K562 (cell line): ENCODE measurements at regions not wholly inside any gene's neighbourhood (a gene's known extent, or its start where the extent isn't known, plus 50 kb on each side); places are given as distances from the start of the nearest gene placed in this dataset.

ENCODE experiments used
- ATAC-seq: fragments of 200-7000 bp; cut with Tn5 transposase; 3 replicates; pipeline ENCODE4 v1.9.1; 2020; ENCODE audit warnings: moderate library complexity
- BruUV-seq: library from RNA; stranded (reverse); fragments of 400-500 nt; replicated peaks from 2 replicates; lab custom pipeline; 2021; lab: Mats Ljungman, UMichigan
- CTCF ChIA-PET: fragments of 300-600 bp; formaldehyde crosslinking; extraction: SDS; loops from one replicate; lab custom pipeline; 2021; ENCODE audit warnings: low intra/inter-chr PET ratio; lab: Yijun Ruan, JAX
- POLR2A ChIA-PET: fragments of 300-600, 350-650 bp; sonication (Branson Sonifier 250); formaldehyde crosslinking; extraction: SDS; loops from one replicate; lab custom pipeline; 2021; ENCODE audit warnings: antibody characterized with exemption, inconsistent platforms; lab: Yijun Ruan, JAX
- DNase-seq, 4 experiments: peaks; one replicate each; pipeline versions ENCODE4 v3.0.0 to v3.0.0-alpha.2; 2011 to 2018; ENCODE audit warnings: low spot score in 3 of 4, mixed read lengths in 3 of 4; ENCODE audit errors: extremely low read depth in 1 of 4
- FAIRE-seq: peaks from 2 replicates; lab custom pipeline; 2011; peaks lifted over from hg19 to GRCh38; lab: Jason Lieb, UNC
- H2AFZ ChIP-seq: 2 replicates; pipeline ENCODE4 v1.6.0; 2011; ENCODE audit warnings: low read depth, low read length, control low read depth, inconsistent platforms
- H3K27ac ChIP-seq: fragments of 200-600 bp; 3 replicates; pipeline ENCODE4 v1.8.0; 2011; ENCODE audit warnings: low read depth, mild to moderate bottlenecking, control low read depth, inconsistent platforms, low read length, moderate library complexity, mixed read lengths; ENCODE audit errors: extremely low read depth
- H3K27me3 ChIP-seq, 2 experiments: fragments of 300-600 bp in 1 of 2; 2 replicates in 1 of 2; 3 replicates in 1 of 2; pipeline versions ENCODE4 v1.6.0 to v1.8.0; 2011; ENCODE audit warnings: inconsistent platforms in 2 of 2, low read length in 2 of 2, mild to moderate bottlenecking in 1 of 2, mixed read lengths in 1 of 2, moderate library complexity in 1 of 2; ENCODE audit not compliant: control insufficient read depth in 2 of 2, insufficient read depth in 2 of 2
- H3K36me3 ChIP-seq: fragments of 300-600 bp; 3 replicates; pipeline ENCODE4 v1.8.0; 2011; ENCODE audit warnings: mild to moderate bottlenecking, low read length, inconsistent platforms; ENCODE audit not compliant: control insufficient read depth, insufficient read depth
- H3K4me1 ChIP-seq, 2 experiments: fragments of 200-600 bp in 1 of 2; replicated peaks in 1 of 2; 2 replicates in 1 of 2; 3 replicates in 1 of 2; pipeline versions ENCODE4 v1.5.1 to v1.8.0; 2011; ENCODE audit warnings: inconsistent platforms in 2 of 2, low read length in 2 of 2, mild to moderate bottlenecking in 1 of 2, mixed read lengths in 1 of 2, moderate library complexity in 1 of 2; ENCODE audit not compliant: control insufficient read depth in 2 of 2, insufficient read depth in 2 of 2
- H3K4me2 ChIP-seq: 2 replicates; pipeline ENCODE4 v1.6.1; 2011; ENCODE audit warnings: low read length, control low read depth, inconsistent platforms, mixed read lengths; ENCODE audit not compliant: insufficient read depth
- H3K4me3 ChIP-seq: fragments of 200-600 bp; sonication (generic), shearing (Covaris generic); 2 replicates; pipeline ENCODE4 v1.5.1; 2016; ENCODE audit warnings: control low read depth, inconsistent platforms
- H3K79me2 ChIP-seq: fragments of 200-600 bp; 3 replicates; pipeline ENCODE4 v1.8.0; 2011; ENCODE audit warnings: low read length, inconsistent platforms; ENCODE audit not compliant: control insufficient read depth, insufficient read depth
- H3K9ac ChIP-seq, 2 experiments: 2 replicates each; pipeline versions ENCODE4 v1.6.0 to v1.6.1; 2011; ENCODE audit warnings: low read depth in 2 of 2, low read length in 2 of 2, control low read depth in 1 of 2, inconsistent platforms in 1 of 2, mild to moderate bottlenecking in 1 of 2, mixed read lengths in 1 of 2; ENCODE audit not compliant: insufficient read depth in 1 of 2
- H3K9me1 ChIP-seq: one replicate; pipeline ENCODE4 v1.6.0; 2011; ENCODE audit warnings: inconsistent platforms, mild to moderate bottlenecking, low read length, moderate library complexity; ENCODE audit not compliant: control insufficient read depth, insufficient read depth
- H3K9me3 ChIP-seq: replicated peaks from 2 replicates; pipeline ENCODE4 v1.5.1; 2011; ENCODE audit warnings: low read depth, low read length, inconsistent platforms; ENCODE audit not compliant: control insufficient read depth, insufficient read depth
- H4K20me1 ChIP-seq: replicated peaks from 2 replicates; pipeline ENCODE4 v1.6.1; 2011; ENCODE audit warnings: low read length, inconsistent platforms, mixed read lengths; ENCODE audit not compliant: control insufficient read depth, insufficient read depth
- ARID3A ChIP-seq: IDR thresholded peaks from 2 replicates; pipeline ENCODE4 v1.6.1; 2012; ENCODE audit warnings: low read depth, low read length, improper control_type of control experiment, borderline replicate concordance
- BRD4 ChIP-seq: fragments of 200-600 bp; sonication (generic); IDR thresholded peaks from 2 replicates; pipeline ENCODE4 v1.6.1; 2017; ENCODE audit warnings: inconsistent platforms
- E2F1 ChIP-seq: sonication (generic); formaldehyde crosslinking; IDR thresholded peaks from 2 replicates; pipeline ENCODE4 v1.8.1; 2023; ENCODE audit warnings: mild to moderate bottlenecking, missing genetic modification reagents, moderate library complexity
- GABPB2 ChIP-seq: fragments of 250-450 bp; sonication (Bioruptor Pico); conservative IDR thresholded peaks from 2 replicates; pipeline ENCODE4 v1.5.1; 2021; ENCODE audit warnings: mild to moderate bottlenecking
- HINFP ChIP-seq: fragments of 450-650 bp; conservative IDR thresholded peaks from 2 replicates; pipeline ENCODE4 v1.6.1; 2016; ENCODE audit warnings: missing genetic modification characterization, low read depth, mild to moderate bottlenecking, control low read depth, missing compliant biosample characterization
- ILK ChIP-seq: fragments of 450-650 bp; IDR thresholded peaks from 2 replicates; pipeline ENCODE4 v1.6.1; 2016; ENCODE audit warnings: missing genetic modification characterization, low read depth, mild to moderate bottlenecking, missing compliant biosample characterization, moderate library complexity, borderline replicate concordance
- MEF2D ChIP-seq: conservative IDR thresholded peaks from 2 replicates; pipeline ENCODE4 v1.6.1; 2016; ENCODE audit warnings: low read depth, missing genetic modification characterization, missing compliant biosample characterization
- NR4A1 ChIP-seq, 2 experiments: fragments of 250-450 bp in 1 of 2; fragments of 450-650 bp in 1 of 2; sonication (Bioruptor Pico) in 1 of 2; IDR thresholded peaks; 2 replicates each; pipeline versions ENCODE4 v1.4.0 to v1.6.1; 2016 to 2020; ENCODE audit warnings: mild to moderate bottlenecking in 2 of 2, missing compliant biosample characterization in 1 of 2, missing genetic modification characterization in 1 of 2, moderate library complexity in 1 of 2
- RBM25 ChIP-seq: fragments of 200-400 bp; formaldehyde crosslinking; IDR thresholded peaks from 2 replicates; pipeline ENCODE4 v1.6.1; 2018; ENCODE audit warnings: low read length, low read depth, moderate library complexity; ENCODE audit not compliant: severe bottlenecking
- USF1 ChIP-seq: sonication (generic); formaldehyde crosslinking; IDR thresholded peaks from 2 replicates; pipeline ENCODE4 v1.9.0; 2022; ENCODE audit warnings: mild to moderate bottlenecking, missing genetic modification reagents
- ZNF23 ChIP-seq: fragments of 250-450 bp; sonication (Bioruptor Pico); IDR thresholded peaks from 2 replicates; pipeline ENCODE4 v1.4.0; 2020; ENCODE audit warnings: mild to moderate bottlenecking
- ZNF232 ChIP-seq: sonication (generic); formaldehyde crosslinking; IDR thresholded peaks from 2 replicates; pipeline ENCODE4 v1.8.0; 2022; ENCODE audit warnings: mild to moderate bottlenecking, missing genetic modification reagents
- ZNF253 ChIP-seq: fragments of 250-450 bp; sonication (Bioruptor Pico); conservative IDR thresholded peaks from 2 replicates; pipeline ENCODE4 v1.6.1; 2021; ENCODE audit warnings: mild to moderate bottlenecking
- ZNF449 ChIP-seq: fragments of 250-450 bp; sonication (Bioruptor Pico); IDR thresholded peaks from 2 replicates; pipeline ENCODE4 v1.8.0; 2022; ENCODE audit warnings: moderate library complexity, mild to moderate bottlenecking, inconsistent platforms
- ZNF785 ChIP-seq: fragments of 250-450 bp; sonication (Bioruptor Pico); IDR thresholded peaks from 2 replicates; pipeline ENCODE4 v1.4.0; 2020; ENCODE audit warnings: mild to moderate bottlenecking
- WGBS: fragments of 100-300 bp; shearing (Covaris generic); methylation state at CpG from one replicate; pipeline ENCODE4 v1.1.6; 2016; ENCODE audit warnings: low coverage, mixed read lengths; ENCODE audit not compliant: insufficient coverage; ENCODE audit errors: missing lambda C conversion rate; 5-methylcytosine and 5-hydroxymethylcytosine counted together
- in situ Hi-C: fragments of 300-500 bp; cut with MboI; formaldehyde crosslinking; loops from 4 replicates; pipeline ENCODE4 v1.15.0; 2018; ENCODE audit warnings: inconsistent platforms, mixed read lengths
- intact Hi-C: fragments of 100-400 bp; cut with micrococcal nuclease; formaldehyde crosslinking; loops from 2 replicates; pipeline ENCODE4 v1.14.2; 2022

GRCh38 chr12:116637589-116638150, 78.5 kb downstream of the MAP1LC3B2 start:
- peaks cover 2 to 23% of the 10 kb centered on the region in 2 experiments; a peak in 4 of 5 replicates for H3K27me3 ChIP-seq
- H3K9me3 ChIP-seq, result no peaks in the 10 kb centered on the region
- H3K36me3 ChIP-seq, result no peaks in the 10 kb centered on the region
- DNase-seq (no peak), FAIRE-seq (no peak), ATAC-seq (no peak)
- intact Hi-C loops, result no loop called here
- no peak overlapping the region for H3K9ac ChIP-seq
- no peak overlapping the region for H3K4me3 ChIP-seq
- H3K4me2 ChIP-seq, result no peak overlapping the region
- H3K4me1 ChIP-seq, result peaks cover 0 to 2% of the 10 kb centered on the region in 2 experiments; a peak in 1 of 5 replicates
- 13% methylated on average over 6 of the region's 6 CpGs for WGBS
- no peak overlapping the region for H3K27ac ChIP-seq
- in situ Hi-C loops, result no loop called here
- ChIA-PET CTCF (no interaction called here), POLR2A (interaction anchor here (1.0 kb wide), 1 partner anchor 25 kb away, joined by 5 read pairs; no protein-coding TSS in a partner anchor)
- H2AFZ ChIP-seq, result no peak overlapping the region
- no peaks in the 10 kb centered on the region for H3K9me1 ChIP-seq
- no peaks in the 10 kb centered on the region; the same call in 1 of the 2 replicates for H4K20me1 ChIP-seq
- BruUV-seq, result no TSS peak
- no peaks in the 10 kb centered on the region for H3K79me2 ChIP-seq
- no peak for TF ChIP-seq HINFP (tag)
- TF ChIP-seq NR4A1 (CRISPR knock-in tag; IDR thresholded peaks at IDR 0.05), result no peak
- TF ChIP-seq NR4A1 (tag; IDR thresholded peaks at IDR 0.05), result no peak
- TF ChIP-seq ZNF232, result no peak
- no peak for TF ChIP-seq USF1 (CRISPR knock-in tag)
- no peak for TF ChIP-seq GABPB2 (CRISPR knock-in tag)
- no peak for TF ChIP-seq ARID3A
- TF ChIP-seq ILK (tag), result no peak
- TF ChIP-seq ZNF785 (CRISPR knock-in tag), result no peak
- no peak for TF ChIP-seq ZNF253
- no peak for TF ChIP-seq RBM25
- no peak for TF ChIP-seq ZNF23 (CRISPR knock-in tag)
- no peak for TF ChIP-seq ZNF449 (CRISPR knock-in tag)
- TF ChIP-seq MEF2D, result no peak
- TF ChIP-seq BRD4, result no peak
- TF ChIP-seq E2F1, result no peak
